ENCODE measurements at regions not wholly inside any gene's neighbourhood (a gene's known extent, or its start where the extent isn't known, plus 50 kb on each side); places are given as distances from the start of the nearest gene placed in this dataset.
A peak's percentile ranks its signal among the peaks of the same experiment; 100 is the strongest.

- H3K56ac ChIP-seq (replicated peaks; ENCODE audit: insufficient read length, low read depth, low read length), result no peak overlapping the region
- H4K8ac ChIP-seq (ENCODE audit: extremely low read depth, insufficient read depth, low read length), result no peak overlapping the region; the same call in 1 of the 2 replicates
- no peak overlapping the region for H2BK5ac ChIP-seq (ENCODE audit: low read depth, low read length)
- no peak overlapping the region for H3K27ac ChIP-seq (ENCODE audit: low read depth, low read length)
- no peak overlapping the region for H3K23ac ChIP-seq (ENCODE audit: insufficient read length)
- no peak overlapping the region for H2BK120ac ChIP-seq (replicated peaks; ENCODE audit: low read depth, low read length)
- H4K91ac ChIP-seq (replicated peaks; ENCODE audit: insufficient read length, low read length), result no peak overlapping the region
- no peak for TF ChIP-seq ASH2L (IDR thresholded peaks at IDR 0.05; ENCODE audit: low read length)
- TF ChIP-seq KDM1A (IDR thresholded peaks at IDR 0.05; ENCODE audit: borderline replicate concordance, low read length), result no peak
- ChIA-PET POLR2A (ENCODE audit: partially characterized antibody) (interaction anchor here (1.0 kb wide), 1 partner anchor 8 kb away, joined by 3 read pairs; no protein-coding TSS in a partner anchor), CTCF (ENCODE audit: partially characterized antibody) (no interaction called here)
- H2AFZ ChIP-seq (ENCODE audit: low read length), result no peak overlapping the region
- H4K20me1 ChIP-seq (replicated peaks in 1 of 2; ENCODE audit: control insufficient read depth in 1 of 2, insufficient read depth in 2 of 2, low read length in 2 of 2), result no peaks in the 10 kb centered on the region
- no peak overlapping the region; a peak in 2 of 4 replicates for H3K4me2 ChIP-seq (ENCODE audit: insufficient read depth in 1 of 2, low read depth in 2 of 2, low read length in 2 of 2)
- WGBS, 2 experiments (ENCODE audit: extremely low coverage in 1 of 2, insufficient coverage in 1 of 2, insufficient read length in 1 of 2, insufficient replicate concordance in 2 of 2, low coverage in 1 of 2, low lambda C conversion rate in 2 of 2, missing lambda C conversion rate in 1 of 2), result 90% methylated on average over 7 of the region's 7 CpGs; no CpG with 5 or more reads in 1 of the 2 experiments
- H3K79me1 ChIP-seq (ENCODE audit: low read depth, low read length), result no peaks in the 10 kb centered on the region
- no peak overlapping the region for H3K4ac ChIP-seq (replicated peaks; ENCODE audit: insufficient read length, low read depth, low read length)
- H3K36me3 ChIP-seq (ENCODE audit: control insufficient read depth in 2 of 4, insufficient read depth in 4 of 4, low read length in 3 of 4), result no peaks in the 10 kb centered on the region
- no peak overlapping the region for H2BK15ac ChIP-seq (ENCODE audit: low read length)
- no peak overlapping the region for H4K5ac ChIP-seq (ENCODE audit: insufficient read length, low read depth, low read length)
- H3K27me3 ChIP-seq (replicated peaks in 1 of 4; ENCODE audit: control insufficient read depth in 3 of 4, extremely low read depth in 1 of 4, insufficient read depth in 3 of 4, low read length in 3 of 4), result peaks cover 0 to 21% (median 16%) of the 10 kb centered on the region in 4 experiments; a peak in 5 of 7 replicates
- no peak overlapping the region for H2BK20ac ChIP-seq (ENCODE audit: low read length)
- DNase-seq (ENCODE audit: low read depth in 1 of 2, low spot score in 2 of 2), result peak in 1 of 2 experiments; percentile 28
- no peak overlapping the region for H2BK12ac ChIP-seq (ENCODE audit: low read depth, low read length)
- H3K9ac ChIP-seq (replicated peaks in 1 of 4; ENCODE audit: extremely low read depth in 1 of 4, low read depth in 3 of 4, low read length in 3 of 4), result no peak overlapping the region
- no peak for FAIRE-seq
- H3K9me3 ChIP-seq (ENCODE audit: insufficient read depth in 2 of 2, low read depth in 1 of 2, low read length in 1 of 2), result peaks cover 0 to 2% of the 10 kb centered on the region in 2 experiments; a peak in 1 of 4 replicates
- no peaks in the 10 kb centered on the region for H3K79me2 ChIP-seq (ENCODE audit: control insufficient read depth in 1 of 2, insufficient read depth in 2 of 2, low read length in 2 of 2)
- H3K4me1 ChIP-seq (replicated peaks in 1 of 4; ENCODE audit: control insufficient read depth in 3 of 4, insufficient read depth in 4 of 4, low read length in 3 of 4), result peaks cover 19 to 29% (median 22%) of the 10 kb centered on the region in 4 experiments
- no peak overlapping the region for H2AK5ac ChIP-seq (ENCODE audit: low read depth, low read length)
- no peak overlapping the region for H3K14ac ChIP-seq (ENCODE audit: insufficient read length)
- H3K4me3 ChIP-seq (ENCODE audit: extremely low read depth in 1 of 4, insufficient read depth in 2 of 4, low read depth in 3 of 4, low read length in 4 of 4), result no peak overlapping the region
- no peaks in the 10 kb centered on the region for H3K23me2 ChIP-seq (ENCODE audit: low read depth, low read length)
- H3K18ac ChIP-seq (ENCODE audit: extremely low read depth, low read length), result peak overlapping the region; percentile 11; the same call in 1 of the 2 replicates
These were observed 181.4 kb downstream of the OPA1 start for GRCh38 chr3:193774272-193774915.

All from H1 (cell line).